ENCODE measurements at regions not wholly inside any gene's neighbourhood (a gene's known extent, or its start where the extent isn't known, plus 50 kb on each side); places are given as distances from the start of the nearest gene placed in this dataset.
"Not testable (repeated sequence)": the region's sequence is repeated elsewhere in the genome, so short reads cannot be mapped to it uniquely, and the experiment has no call there.

- DNase-seq, result no peak
- no peak for ATAC-seq (replicated peaks in 1 of 4)
- POLR2A ChIA-PET, result no interaction called here
Measured at GRCh38 chr2:180778291-180778690, 202.1 kb upstream of the UBE2E3 start.

GRCh38 chr2:180776921-180777320, 203.5 kb upstream of the UBE2E3 start:
- Histone ChIP-seq H3K4me3 (ENCODE audit: control insufficient read depth in 1 of 2, extremely low read depth in 1 of 2, low read length in 1 of 2) (no peak overlapping the region), H3K27ac (ENCODE audit: low read length) (no peak overlapping the region), H3K4me1 (ENCODE audit: control insufficient read depth in 1 of 2, extremely low read depth in 1 of 2, insufficient read depth in 2 of 2, low read length in 2 of 2) (no peaks in the 10 kb centered on the region), H3K9me3 (no peaks in the 10 kb centered on the region), H3K36me3 (ENCODE audit: control insufficient read depth in 2 of 2, extremely low read depth in 1 of 2, insufficient read depth in 1 of 2, low read length in 1 of 2) (no peaks in the 10 kb centered on the region), H3K27me3 (replicated peaks in 1 of 2; ENCODE audit: control insufficient read depth in 2 of 2, extremely low read depth in 1 of 2, insufficient read depth in 2 of 2, low read length in 1 of 2) (no peaks in the 10 kb centered on the region)
- H3K9me3 Mint-ChIP-seq, result no peaks in the 10 kb centered on the region
- ChIA-PET CTCF (no interaction called here), POLR2A (no interaction called here)
- no peaks in the 10 kb centered on the region for H3K4me1 Mint-ChIP-seq
- no peak overlapping the region for H3K27ac Mint-ChIP-seq
- H3K4me3 Mint-ChIP-seq, result no peak overlapping the region
- no peak for ATAC-seq (replicated peaks in 1 of 4)
- peaks cover 0 to 8% of the 10 kb centered on the region in 2 donors for H3K27me3 Mint-ChIP-seq
- H3K36me3 Mint-ChIP-seq, result no peaks in the 10 kb centered on the region
- no peak for DNase-seq

More at GRCh38 chr2:180778291-180778690, 202.1 kb upstream of the UBE2E3 start:
- 95% methylated on average over 4 of the region's 5 CpGs for WGBS (ENCODE audit: insufficient coverage)
- Histone ChIP-seq H3K27me3 (replicated peaks in 1 of 2; ENCODE audit: control insufficient read depth in 2 of 2, extremely low read depth in 1 of 2, insufficient read depth in 2 of 2, low read length in 1 of 2) (no peaks in the 10 kb centered on the region), H3K36me3 (ENCODE audit: control insufficient read depth in 2 of 2, extremely low read depth in 1 of 2, insufficient read depth in 1 of 2, low read length in 1 of 2) (no peaks in the 10 kb centered on the region), H3K4me3 (ENCODE audit: control insufficient read depth in 1 of 2, extremely low read depth in 1 of 2, low read length in 1 of 2) (no peak overlapping the region), H3K4me1 (ENCODE audit: control insufficient read depth in 1 of 2, extremely low read depth in 1 of 2, insufficient read depth in 2 of 2, low read length in 2 of 2) (no peaks in the 10 kb centered on the region), H3K27ac (ENCODE audit: low read length) (no peak overlapping the region), H3K9me3 (no peaks in the 10 kb centered on the region)
- no peaks in the 10 kb centered on the region for H3K36me3 Mint-ChIP-seq
- H3K4me3 Mint-ChIP-seq, result no peak overlapping the region
- H3K9me3 Mint-ChIP-seq, result no peaks in the 10 kb centered on the region
- CTCF ChIA-PET, result no interaction called here
- peaks cover 0 to 8% of the 10 kb centered on the region in 2 donors for H3K27me3 Mint-ChIP-seq
- no peaks in the 10 kb centered on the region for H3K4me1 Mint-ChIP-seq
- no peak overlapping the region for H3K27ac Mint-ChIP-seq

- H3K4me3 ChIP-seq (ENCODE audit: control insufficient read depth in 1 of 2, extremely low read depth in 1 of 2, low read length in 1 of 2), result no peak overlapping the region
- peaks cover 0 to 8% of the 10 kb centered on the region in 2 donors for H3K27me3 Mint-ChIP-seq
- ATAC-seq (replicated peaks in 1 of 4), result no peak
- no peaks in the 10 kb centered on the region for H3K4me1 Mint-ChIP-seq
- POLR2A ChIA-PET, result interaction anchor here in 1 of 2 donors (0.5 kb wide), 1 partner anchor 183 kb away, joined by 3 read pairs; no protein-coding TSS in a partner anchor
- H3K36me3 ChIP-seq (ENCODE audit: control insufficient read depth in 2 of 2, extremely low read depth in 1 of 2, insufficient read depth in 1 of 2, low read length in 1 of 2), result no peaks in the 10 kb centered on the region
- no peak overlapping the region for H3K27ac Mint-ChIP-seq
- CTCF ChIA-PET, result no interaction called here
- no peak overlapping the region for H3K4me3 Mint-ChIP-seq
- no peaks in the 10 kb centered on the region for H3K4me1 ChIP-seq (ENCODE audit: control insufficient read depth in 1 of 2, extremely low read depth in 1 of 2, insufficient read depth in 2 of 2, low read length in 2 of 2)
- H3K9me3 ChIP-seq, result no peaks in the 10 kb centered on the region
- H3K27ac ChIP-seq (ENCODE audit: low read length), result no peak overlapping the region
- WGBS (ENCODE audit: insufficient coverage), result 81% methylated on average over 3 of the region's 3 CpGs
- no peaks in the 10 kb centered on the region for H3K36me3 Mint-ChIP-seq
- DNase-seq, result no peak
- no peaks in the 10 kb centered on the region for H3K9me3 Mint-ChIP-seq
- H3K27me3 ChIP-seq (replicated peaks in 1 of 2; ENCODE audit: control insufficient read depth in 2 of 2, extremely low read depth in 1 of 2, insufficient read depth in 2 of 2, low read length in 1 of 2), result no peaks in the 10 kb centered on the region
Measured at GRCh38 chr2:180775711-180776110, 204.7 kb upstream of the UBE2E3 start.

- H3K36me3 Mint-ChIP-seq; H3K27ac Mint-ChIP-seq; H3K4me3 ChIP-seq (ENCODE audit: control insufficient read depth in 1 of 2, extremely low read depth in 1 of 2, low read length in 1 of 2); H3K9me3 Mint-ChIP-seq; H3K4me3 Mint-ChIP-seq; POLR2A ChIA-PET; H3K27ac ChIP-seq (ENCODE audit: low read length); H3K4me1 ChIP-seq (ENCODE audit: control insufficient read depth in 1 of 2, extremely low read depth in 1 of 2, insufficient read depth in 2 of 2, low read length in 2 of 2); H3K9me3 ChIP-seq; DNase-seq; ATAC-seq (replicated peaks in 1 of 4); H3K36me3 ChIP-seq (ENCODE audit: control insufficient read depth in 2 of 2, extremely low read depth in 1 of 2, insufficient read depth in 1 of 2, low read length in 1 of 2); CTCF ChIA-PET; H3K4me1 Mint-ChIP-seq: not testable (repeated sequence)
- H3K27me3 Mint-ChIP-seq, result peaks cover 12 to 25% of the 10 kb centered on the region in 2 donors
- 56% methylated on average over 2 of the region's 6 CpGs for WGBS (ENCODE audit: insufficient coverage)
- peaks cover 0 to 11% of the 10 kb centered on the region in 2 experiments for H3K27me3 ChIP-seq (replicated peaks in 1 of 2; ENCODE audit: control insufficient read depth in 2 of 2, extremely low read depth in 1 of 2, insufficient read depth in 2 of 2, low read length in 1 of 2)
Measured at GRCh38 chr2:180765316-180765715, 215.1 kb upstream of the UBE2E3 start.

GRCh38 chr2:180763263-180763989, 217.0 kb upstream of the UBE2E3 start:
- Histone ChIP-seq H3K4me3 (ENCODE audit: control insufficient read depth in 1 of 2, extremely low read depth in 1 of 2, low read length in 1 of 2) (no peak overlapping the region), H3K4me1 (ENCODE audit: control insufficient read depth in 1 of 2, extremely low read depth in 1 of 2, insufficient read depth in 2 of 2, low read length in 2 of 2) (no peaks in the 10 kb centered on the region), H3K9me3 (no peaks in the 10 kb centered on the region), H3K36me3 (ENCODE audit: control insufficient read depth in 2 of 2, extremely low read depth in 1 of 2, insufficient read depth in 1 of 2, low read length in 1 of 2) (no peaks in the 10 kb centered on the region), H3K27ac (ENCODE audit: low read length) (no peak overlapping the region), H3K27me3 (replicated peaks in 1 of 2; ENCODE audit: control insufficient read depth in 2 of 2, extremely low read depth in 1 of 2, insufficient read depth in 2 of 2, low read length in 1 of 2) (peaks cover 0 to 11% of the 10 kb centered on the region in 2 experiments)
- no CpG with 5 or more reads among the region's 2 CpGs for WGBS (ENCODE audit: insufficient coverage)
- ChIA-PET POLR2A (no interaction called here), CTCF (no interaction called here)
- no peak overlapping the region for H3K4me3 Mint-ChIP-seq
- peaks cover 12 to 25% of the 10 kb centered on the region in 2 donors for H3K27me3 Mint-ChIP-seq
- H3K4me1 Mint-ChIP-seq, result no peaks in the 10 kb centered on the region
- H3K27ac Mint-ChIP-seq, result no peak overlapping the region
- no peaks in the 10 kb centered on the region for H3K36me3 Mint-ChIP-seq
- no peak for ATAC-seq (replicated peaks in 1 of 4)
- no peak for DNase-seq
- H3K9me3 Mint-ChIP-seq, result no peaks in the 10 kb centered on the region

GRCh38 chr2:180761224-180761623, 219.2 kb upstream of the UBE2E3 start:
- H3K4me1 Mint-ChIP-seq, result no peaks in the 10 kb centered on the region
- POLR2A ChIA-PET, result interaction anchor here in 1 of 2 donors (0.6 kb wide), 1 partner anchor 218 kb away, joined by 3 read pairs; no protein-coding TSS in a partner anchor
- DNase-seq, result no peak
- ATAC-seq (replicated peaks in 1 of 4), result no peak
- H3K27me3 Mint-ChIP-seq, result peaks cover 12 to 25% of the 10 kb centered on the region in 2 donors
- Histone ChIP-seq H3K27ac (ENCODE audit: low read length) (no peak overlapping the region), H3K36me3 (ENCODE audit: control insufficient read depth in 2 of 2, extremely low read depth in 1 of 2, insufficient read depth in 1 of 2, low read length in 1 of 2) (no peaks in the 10 kb centered on the region), H3K9me3 (no peaks in the 10 kb centered on the region), H3K27me3 (replicated peaks in 1 of 2; ENCODE audit: control insufficient read depth in 2 of 2, extremely low read depth in 1 of 2, insufficient read depth in 2 of 2, low read length in 1 of 2) (peaks cover 0 to 11% of the 10 kb centered on the region in 2 experiments), H3K4me1 (ENCODE audit: control insufficient read depth in 1 of 2, extremely low read depth in 1 of 2, insufficient read depth in 2 of 2, low read length in 2 of 2) (no peaks in the 10 kb centered on the region), H3K4me3 (ENCODE audit: control insufficient read depth in 1 of 2, extremely low read depth in 1 of 2, low read length in 1 of 2) (no peak overlapping the region)
- WGBS (ENCODE audit: insufficient coverage), result 61% methylated on average over 4 of the region's 5 CpGs
- no peaks in the 10 kb centered on the region for H3K9me3 Mint-ChIP-seq
- CTCF ChIA-PET, result no interaction called here
- no peaks in the 10 kb centered on the region for H3K36me3 Mint-ChIP-seq
- H3K27ac Mint-ChIP-seq, result no peak overlapping the region
- H3K4me3 Mint-ChIP-seq, result no peak overlapping the region

GRCh38 chr2:180759631-180760030, 220.8 kb upstream of the UBE2E3 start:
- Mint-ChIP-seq H3K36me3 (no peaks in the 10 kb centered on the region), H3K4me3 (no peak overlapping the region), H3K4me1 (no peaks in the 10 kb centered on the region), H3K27me3 (peaks cover 5 to 25% of the 10 kb centered on the region in 2 donors), H3K9me3 (no peaks in the 10 kb centered on the region), H3K27ac (no peak overlapping the region)
- no CpG with 5 or more reads among the region's 1 CpG for WGBS (ENCODE audit: insufficient coverage)
- DNase-seq (no peak), ATAC-seq (replicated peaks in 1 of 4) (no peak)
- Histone ChIP-seq H3K4me3 (ENCODE audit: control insufficient read depth in 1 of 2, extremely low read depth in 1 of 2, low read length in 1 of 2) (no peak overlapping the region), H3K27ac (ENCODE audit: low read length) (no peak overlapping the region), H3K36me3 (ENCODE audit: control insufficient read depth in 2 of 2, extremely low read depth in 1 of 2, insufficient read depth in 1 of 2, low read length in 1 of 2) (no peaks in the 10 kb centered on the region), H3K27me3 (replicated peaks in 1 of 2; ENCODE audit: control insufficient read depth in 2 of 2, extremely low read depth in 1 of 2, insufficient read depth in 2 of 2, low read length in 1 of 2) (peaks cover 0 to 3% of the 10 kb centered on the region in 2 experiments), H3K9me3 (no peaks in the 10 kb centered on the region), H3K4me1 (ENCODE audit: control insufficient read depth in 1 of 2, extremely low read depth in 1 of 2, insufficient read depth in 2 of 2, low read length in 2 of 2) (no peaks in the 10 kb centered on the region)
- ChIA-PET CTCF (no interaction called here), POLR2A (no interaction called here)
